Right cardiac atrium (tissue), 5 donors: ENCODE measurements at regions not wholly inside any gene's neighbourhood (a gene's known extent, or its start where the extent isn't known, plus 50 kb on each side); places are given as distances from the start of the nearest gene placed in this dataset.

ENCODE experiments used
- ATAC-seq, 2 donors: fragments of 200-7000 bp; cut with Tn5 transposase; one replicate each; pipeline versions ENCODE4 v1.8.0 to v1.9.1; 2020; ENCODE audit warnings: moderate library complexity in 2 of 2, mild to moderate bottlenecking in 1 of 2
- DNase-seq, 3 donors: peaks; one replicate each; pipeline ENCODE4 v3.0.0-alpha.2; 2020
- H3K27ac ChIP-seq: one replicate; pipeline ENCODE4 v1.5.1; 2013; ENCODE audit warnings: mild to moderate bottlenecking, low read length, control low read depth, moderate library complexity
- H3K27me3 ChIP-seq: one replicate; pipeline ENCODE4 v1.6.1; 2013; ENCODE audit not compliant: control insufficient read depth, insufficient read depth
- H3K4me1 ChIP-seq: one replicate; pipeline ENCODE4 v1.6.1; 2013; ENCODE audit warnings: low read length; ENCODE audit not compliant: control insufficient read depth, insufficient read depth
- H3K4me3 ChIP-seq: one replicate; pipeline ENCODE4 v1.5.1; 2013; ENCODE audit warnings: low read length, control low read depth
- H3K9me3 ChIP-seq: one replicate; pipeline ENCODE4 v1.6.1; 2013; ENCODE audit warnings: low read length; ENCODE audit not compliant: control insufficient read depth
- WGBS: extraction: QIAGEN DNeasy Blood & Tissue Kit; methylation state at CpG from one replicate; pipeline ENCODE4 v1.1.7; 2013; 5-methylcytosine and 5-hydroxymethylcytosine counted together
- intact Hi-C, 4 donors: fragments of 100-400 bp; cut with DNase I; formaldehyde crosslinking; loops; one replicate each; pipeline versions ENCODE4 v1.11.0 to v1.14.0; 2022 to 2023
- donor health status: healthy with polysubstance abuse.
- donor health status: DM: no; HTN: yes; CAD: no.
- donor health status: DM: no; HTN: no; CAD: no.
- donor health status: DM: no; HTN: yes; CAD: no; lungs with severe emphysema.
- donor health status: DM: yes; HTN: yes; CAD: no.

DNA sequence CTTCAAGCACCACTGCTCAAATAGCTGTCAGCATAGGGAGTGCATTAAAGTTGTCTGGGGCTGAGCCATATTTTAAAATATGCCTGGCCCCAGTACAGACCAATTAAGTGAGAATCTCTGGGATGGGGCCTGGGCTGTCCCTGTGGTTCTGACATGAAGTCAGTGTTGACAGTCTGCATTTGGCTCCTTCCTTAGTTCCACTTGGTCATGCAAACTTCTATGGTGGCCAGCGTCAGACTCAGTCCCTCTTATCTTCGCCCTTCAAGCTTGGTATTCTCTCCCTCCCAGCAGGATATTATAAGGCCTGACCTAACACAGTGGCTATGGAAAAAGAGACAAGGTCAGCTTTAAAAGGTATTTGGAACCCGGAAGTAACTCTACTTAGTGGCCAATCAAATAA, 177.2 kb downstream of the PMP22 start:
- intact Hi-C loops = no loop called here

DNA sequence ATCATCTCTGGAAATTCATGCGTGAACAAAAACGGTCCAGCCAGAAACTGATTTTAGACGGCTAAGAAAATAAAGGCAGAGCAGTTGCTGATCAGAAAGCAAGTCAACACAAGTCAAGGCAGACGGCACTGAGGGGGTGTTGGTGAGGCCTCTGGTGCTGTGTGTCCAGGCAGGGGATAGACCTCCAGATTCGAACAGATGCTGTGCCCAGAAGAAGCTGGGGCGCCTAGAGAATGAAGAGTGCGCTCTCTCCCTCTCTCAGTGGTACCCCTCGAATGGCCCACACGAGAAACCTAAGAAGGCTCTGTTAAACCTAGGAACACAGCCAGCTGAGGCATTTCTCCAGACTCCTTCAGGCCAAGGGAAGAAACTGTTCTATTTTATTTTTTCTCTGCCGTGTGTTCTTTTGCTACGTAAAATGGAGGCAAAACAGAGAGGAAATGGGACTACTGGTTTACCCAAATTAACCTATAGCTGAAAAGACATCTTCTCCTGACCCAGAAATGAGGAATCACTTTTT, 178.3 kb downstream of the PMP22 start:
- no peak overlapping the region for H3K27ac ChIP-seq
- no peak for ATAC-seq

More for the DNA sequence above, 177.2 kb downstream of the PMP22 start:
- Histone ChIP-seq H3K9me3 (no peaks in the 10 kb centered on the region), H3K4me3 (no peak overlapping the region), H3K4me1 (no peaks in the 10 kb centered on the region), H3K27me3 (no peaks in the 10 kb centered on the region), H3K27ac (peak overlapping the region; percentile 61)
- ATAC-seq (peak; percentile 82 to 90), DNase-seq (peak in 1 of 3 donors; percentile 22)
- 28% methylated on average over 3 of the region's 3 CpGs for WGBS

DNA sequence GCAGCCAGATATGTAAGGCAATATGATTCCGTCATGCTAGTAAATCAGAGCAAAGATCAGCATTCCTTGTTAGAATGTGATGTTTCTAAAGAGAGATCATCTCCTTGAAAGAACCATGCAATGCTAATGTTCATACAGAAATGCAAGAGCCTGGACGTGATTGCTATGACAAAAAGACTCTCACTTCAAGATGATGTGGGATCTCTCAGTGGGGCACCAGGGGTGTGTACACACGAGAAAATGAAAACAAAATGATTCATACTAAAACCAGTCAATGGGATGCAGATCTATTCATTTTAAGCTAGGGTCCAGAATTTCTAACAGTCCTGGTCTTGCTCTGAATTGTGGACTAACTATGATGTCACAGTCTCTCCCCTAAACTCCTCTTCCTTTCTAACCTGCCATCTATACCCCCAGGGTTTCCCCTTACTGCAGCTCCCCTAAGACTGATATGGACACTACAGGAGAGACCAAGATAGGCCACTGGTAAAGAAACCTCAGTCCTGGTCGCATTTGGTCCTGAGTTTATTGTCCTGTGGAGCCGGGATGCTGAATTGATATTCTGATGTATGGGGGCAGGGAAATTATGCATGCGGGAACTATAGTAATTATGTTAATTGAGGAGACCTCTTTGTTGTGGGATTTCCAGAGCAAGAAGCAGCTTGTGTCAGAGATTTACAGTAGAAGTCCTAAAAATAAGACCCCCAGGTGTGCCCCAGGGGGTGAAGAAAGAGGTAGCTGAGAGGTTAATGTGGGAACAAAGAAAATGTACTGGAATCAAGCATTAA, 179.0 kb downstream of the PMP22 start:
- ATAC-seq = no peak
- 75% methylated on average over 6 of the region's 6 CpGs for WGBS
- DNase-seq = no peak
- Histone ChIP-seq H3K27ac (no peak overlapping the region), H3K4me1 (no peaks in the 10 kb centered on the region), H3K27me3 (no peaks in the 10 kb centered on the region), H3K4me3 (no peak overlapping the region), H3K9me3 (no peaks in the 10 kb centered on the region)
- intact Hi-C loops = no loop called here

More for the DNA sequence above, 178.3 kb downstream of the PMP22 start:
- no peak for DNase-seq
- Histone ChIP-seq H3K9me3 (no peaks in the 10 kb centered on the region), H3K27me3 (no peaks in the 10 kb centered on the region), H3K4me1 (no peaks in the 10 kb centered on the region), H3K4me3 (no peak overlapping the region)
- 68% methylated on average over 11 of the region's 11 CpGs for WGBS
- intact Hi-C loops = no loop called here

DNA sequence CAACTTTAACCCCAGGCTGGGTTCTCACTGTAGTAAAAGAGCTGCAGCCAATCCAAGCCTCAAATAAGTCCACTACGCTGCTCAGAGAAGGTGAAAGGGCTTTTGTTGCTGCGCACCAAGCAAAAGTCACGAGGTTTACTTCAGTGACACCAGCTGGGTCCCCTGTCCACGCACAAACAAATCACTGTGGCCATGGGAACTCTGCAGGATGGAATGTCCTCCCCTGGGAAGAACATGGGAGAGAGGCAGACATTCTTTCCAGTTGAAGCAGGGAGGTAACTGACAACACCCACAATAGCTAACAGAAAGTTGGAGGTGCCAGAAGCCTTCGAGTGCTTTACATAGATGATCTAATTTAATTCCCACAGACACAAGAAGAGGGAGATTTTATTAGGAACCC, 181.9 kb downstream of the PMP22 start:
- H3K9me3 ChIP-seq = no peaks in the 10 kb centered on the region
- H3K4me3 ChIP-seq = no peak overlapping the region
- ATAC-seq (peak; percentile 79 to 83), DNase-seq (peak in 2 of 3 donors; percentile 32 to 42)
- WGBS = 29% methylated on average over 5 of the region's 5 CpGs
- H3K4me1 ChIP-seq = no peaks in the 10 kb centered on the region
- no peaks in the 10 kb centered on the region for H3K27me3 ChIP-seq
- intact Hi-C loops = no loop called here
- peak overlapping the region; percentile 3 for H3K27ac ChIP-seq

GRCh38 chr17:15081008-15081407, 184.1 kb downstream of the PMP22 start:
- no peak for ATAC-seq
- no peak for DNase-seq
- intact Hi-C loops = no loop called here
- no peak overlapping the region for H3K27ac ChIP-seq
- no peaks in the 10 kb centered on the region for H3K4me1 ChIP-seq
- H3K9me3 ChIP-seq = no peaks in the 10 kb centered on the region
- H3K27me3 ChIP-seq = no peaks in the 10 kb centered on the region
- H3K4me3 ChIP-seq = no peak overlapping the region
- WGBS = 79% methylated on average over 3 of the region's 3 CpGs

DNA sequence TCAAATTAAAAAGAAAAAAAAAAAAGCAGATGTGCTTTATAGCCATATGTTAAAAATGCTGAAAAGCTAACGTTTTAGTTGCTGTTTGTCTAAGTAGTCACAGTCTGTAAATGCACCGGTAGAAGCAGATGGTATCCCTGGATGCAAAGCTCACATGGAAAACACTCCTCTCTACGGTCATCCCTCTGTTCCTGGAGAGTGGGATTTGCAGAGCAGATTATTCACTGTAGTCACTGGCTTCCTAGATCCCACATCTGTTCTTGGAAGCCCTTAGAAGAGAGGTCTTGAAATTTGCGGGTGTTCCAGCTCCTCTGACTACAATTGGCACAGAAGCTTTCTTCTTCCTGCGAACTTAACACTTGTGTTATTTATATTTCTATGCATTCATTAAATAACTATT, 186.6 kb downstream of the PMP22 start:
- Histone ChIP-seq H3K4me3 (no peak overlapping the region), H3K27ac (no peak overlapping the region), H3K9me3 (no peaks in the 10 kb centered on the region), H3K27me3 (no peaks in the 10 kb centered on the region), H3K4me1 (no peaks in the 10 kb centered on the region)
- WGBS = 49% methylated on average over 5 of the region's 5 CpGs
- ATAC-seq (no peak), DNase-seq (no peak)
- intact Hi-C loops = no loop called here

DNA sequence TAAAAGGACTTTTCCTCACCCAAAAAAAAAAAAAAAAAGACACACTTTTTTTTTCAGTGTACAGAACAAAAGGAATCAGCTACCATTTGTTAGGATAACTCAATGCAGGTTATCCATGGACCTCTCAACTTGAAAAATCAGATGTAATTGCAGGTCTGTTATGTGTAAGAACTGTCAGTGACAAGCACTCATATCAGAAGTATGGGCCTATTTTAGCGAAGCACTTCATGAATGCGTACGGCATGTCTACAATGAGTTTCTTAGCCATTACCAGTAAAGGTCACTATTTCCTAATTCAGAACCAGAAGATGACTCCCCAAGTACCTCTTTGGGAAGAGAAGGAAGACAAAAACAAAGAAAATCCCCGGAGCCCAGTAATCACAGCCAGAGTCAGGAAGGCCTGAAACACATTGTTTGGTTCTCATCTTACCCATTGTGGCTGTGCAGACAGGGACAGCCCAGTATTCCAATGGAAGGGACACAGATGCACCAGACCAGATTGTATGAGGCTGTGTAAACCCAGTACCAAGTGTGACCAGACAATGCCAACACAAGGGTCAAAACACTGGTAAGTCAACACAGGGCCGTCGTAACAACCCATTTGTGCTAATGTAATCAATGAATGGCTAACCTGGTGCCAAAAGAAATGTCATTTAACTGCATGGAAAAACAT, 188.0 kb downstream of the PMP22 start:
- Histone ChIP-seq H3K27ac (no peak overlapping the region), H3K27me3 (no peaks in the 10 kb centered on the region), H3K4me3 (no peak overlapping the region), H3K9me3 (no peaks in the 10 kb centered on the region), H3K4me1 (no peaks in the 10 kb centered on the region)
- no peak for DNase-seq
- intact Hi-C loops = no loop called here
- no peak for ATAC-seq
- 75% methylated on average over 6 of the region's 6 CpGs for WGBS

DNA sequence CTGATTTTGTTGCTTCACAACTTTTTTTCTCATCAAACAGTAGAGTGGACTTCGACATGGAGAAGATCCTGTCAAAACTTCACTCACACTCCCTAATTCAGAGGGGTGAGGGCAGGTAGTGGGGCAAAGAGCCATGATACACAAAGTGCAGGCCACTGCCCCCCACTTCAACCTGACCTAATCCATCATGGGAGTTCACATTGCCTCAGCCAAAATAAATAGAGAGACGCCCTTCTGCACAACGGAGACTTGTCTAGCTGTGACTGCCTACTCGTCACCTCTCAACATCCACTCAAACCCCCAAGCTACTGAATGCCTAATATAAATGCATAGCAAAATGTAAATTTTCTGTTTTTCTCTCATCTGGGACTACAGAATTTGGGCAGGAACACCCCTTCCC, 213.2 kb downstream of the PMP22 start:
- intact Hi-C loops = no loop called here
- H3K4me1 ChIP-seq = no peaks in the 10 kb centered on the region
- H3K27me3 ChIP-seq = no peaks in the 10 kb centered on the region
- 22% methylated on average over 4 of the region's 4 CpGs for WGBS
- no peaks in the 10 kb centered on the region for H3K9me3 ChIP-seq
- no peak overlapping the region for H3K27ac ChIP-seq
- no peak for ATAC-seq
- H3K4me3 ChIP-seq = no peak overlapping the region
- DNase-seq = no peak

DNA sequence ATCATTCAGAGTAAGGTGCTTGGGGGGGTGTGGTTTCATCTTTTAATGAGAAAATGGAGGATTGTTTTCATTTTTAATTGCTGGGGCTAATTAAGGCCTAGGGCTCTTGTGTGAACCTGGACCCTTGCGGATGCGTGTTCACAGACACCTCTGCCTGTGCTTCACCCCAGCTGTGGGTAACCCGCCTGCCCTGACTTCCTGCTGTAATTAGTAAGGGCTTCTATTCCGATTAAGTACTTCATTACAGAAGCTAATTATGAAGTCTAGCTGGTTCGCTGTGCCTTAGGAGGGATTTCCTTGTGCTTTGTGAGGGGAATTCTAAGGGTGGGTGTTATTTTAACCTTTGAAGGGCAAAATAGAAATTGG, 215.3 kb downstream of the PMP22 start:
- intact Hi-C loops = no loop called here
- H3K27me3 ChIP-seq = no peaks in the 10 kb centered on the region
- H3K4me1 ChIP-seq = no peaks in the 10 kb centered on the region
- no peaks in the 10 kb centered on the region for H3K9me3 ChIP-seq
- H3K27ac ChIP-seq = no peak overlapping the region
- DNase-seq (no peak), ATAC-seq (no peak)
- no peak overlapping the region for H3K4me3 ChIP-seq
- 81% methylated on average over 5 of the region's 5 CpGs for WGBS

GRCh38 chr17:15048933-15049794, 216.0 kb downstream of the PMP22 start:
- no peak overlapping the region for H3K27ac ChIP-seq
- H3K27me3 ChIP-seq = no peaks in the 10 kb centered on the region
- 39% methylated on average over 6 of the region's 6 CpGs for WGBS
- no peaks in the 10 kb centered on the region for H3K9me3 ChIP-seq
- DNase-seq (no peak), ATAC-seq (no peak)
- H3K4me1 ChIP-seq = no peaks in the 10 kb centered on the region
- no peak overlapping the region for H3K4me3 ChIP-seq
- intact Hi-C loops = no loop called here

GRCh38 chr17:15048381-15048780, 216.7 kb downstream of the PMP22 start:
- no peak for ATAC-seq

More at GRCh38 chr17:15048381-15048780, 216.7 kb downstream of the PMP22 start:
- DNase-seq = no peak
- Histone ChIP-seq H3K4me1 (no peaks in the 10 kb centered on the region), H3K27ac (no peak overlapping the region), H3K4me3 (no peak overlapping the region), H3K27me3 (no peaks in the 10 kb centered on the region), H3K9me3 (no peaks in the 10 kb centered on the region)
- 49% methylated on average over 2 of the region's 2 CpGs for WGBS
- intact Hi-C loops = no loop called here
